ENCODE measurements at regions not wholly inside any gene's neighbourhood (a gene's known extent, or its start where the extent isn't known, plus 50 kb on each side); places are given as distances from the start of the nearest gene placed in this dataset.

DNA sequence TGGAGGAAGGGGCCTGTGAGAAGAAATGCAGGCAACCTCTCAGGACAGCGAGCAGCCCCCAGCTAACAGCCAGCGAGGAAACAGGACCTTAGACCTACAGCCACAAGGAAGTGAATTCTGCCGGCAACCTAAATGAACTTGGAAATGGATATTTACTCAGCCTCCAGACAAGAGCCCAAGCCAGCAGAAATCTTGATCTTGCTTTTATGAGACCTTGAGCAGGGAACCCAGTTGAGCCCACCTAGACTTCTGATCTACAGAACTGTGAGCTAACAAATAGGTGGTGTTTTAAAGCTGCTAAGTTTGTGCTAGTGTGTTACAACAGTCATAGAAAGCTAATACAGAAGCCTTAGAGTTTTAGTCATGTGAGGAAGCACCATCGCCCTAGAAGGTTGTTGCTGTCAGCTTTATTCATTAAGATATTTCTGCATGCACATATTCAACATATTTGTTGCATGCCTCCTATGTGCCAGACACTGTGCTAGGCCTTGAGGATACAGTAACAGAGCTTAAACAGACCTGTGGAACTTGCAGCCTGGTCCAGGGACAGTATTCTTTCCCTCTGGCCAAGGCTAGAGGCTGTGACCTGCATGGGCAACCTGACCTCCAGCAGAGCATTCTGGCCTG lies 50.3 kb downstream of the NALF2 start:
- TF ChIP-seq, protein P1, sequence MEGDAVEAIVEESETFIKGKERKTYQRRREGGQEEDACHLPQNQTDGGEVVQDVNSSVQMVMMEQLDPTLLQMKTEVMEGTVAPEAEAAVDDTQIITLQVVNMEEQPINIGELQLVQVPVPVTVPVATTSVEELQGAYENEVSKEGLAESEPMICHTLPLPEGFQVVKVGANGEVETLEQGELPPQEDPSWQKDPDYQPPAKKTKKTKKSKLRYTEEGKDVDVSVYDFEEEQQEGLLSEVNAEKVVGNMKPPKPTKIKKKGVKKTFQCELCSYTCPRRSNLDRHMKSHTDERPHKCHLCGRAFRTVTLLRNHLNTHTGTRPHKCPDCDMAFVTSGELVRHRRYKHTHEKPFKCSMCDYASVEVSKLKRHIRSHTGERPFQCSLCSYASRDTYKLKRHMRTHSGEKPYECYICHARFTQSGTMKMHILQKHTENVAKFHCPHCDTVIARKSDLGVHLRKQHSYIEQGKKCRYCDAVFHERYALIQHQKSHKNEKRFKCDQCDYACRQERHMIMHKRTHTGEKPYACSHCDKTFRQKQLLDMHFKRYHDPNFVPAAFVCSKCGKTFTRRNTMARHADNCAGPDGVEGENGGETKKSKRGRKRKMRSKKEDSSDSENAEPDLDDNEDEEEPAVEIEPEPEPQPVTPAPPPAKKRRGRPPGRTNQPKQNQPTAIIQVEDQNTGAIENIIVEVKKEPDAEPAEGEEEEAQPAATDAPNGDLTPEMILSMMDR (IDR thresholded peaks at IDR 0.05; ENCODE audit: low read depth, low read length), result no peak
- no peak for DNase-seq (ENCODE audit: low read depth, low spot score)
- no peak overlapping the region for H3K4me3 ChIP-seq (ENCODE audit: low read depth, low read length)
- in situ Hi-C loops (cut with HindIII; ENCODE audit: low sequenced_read_pairs), result no loop called here

DNA sequence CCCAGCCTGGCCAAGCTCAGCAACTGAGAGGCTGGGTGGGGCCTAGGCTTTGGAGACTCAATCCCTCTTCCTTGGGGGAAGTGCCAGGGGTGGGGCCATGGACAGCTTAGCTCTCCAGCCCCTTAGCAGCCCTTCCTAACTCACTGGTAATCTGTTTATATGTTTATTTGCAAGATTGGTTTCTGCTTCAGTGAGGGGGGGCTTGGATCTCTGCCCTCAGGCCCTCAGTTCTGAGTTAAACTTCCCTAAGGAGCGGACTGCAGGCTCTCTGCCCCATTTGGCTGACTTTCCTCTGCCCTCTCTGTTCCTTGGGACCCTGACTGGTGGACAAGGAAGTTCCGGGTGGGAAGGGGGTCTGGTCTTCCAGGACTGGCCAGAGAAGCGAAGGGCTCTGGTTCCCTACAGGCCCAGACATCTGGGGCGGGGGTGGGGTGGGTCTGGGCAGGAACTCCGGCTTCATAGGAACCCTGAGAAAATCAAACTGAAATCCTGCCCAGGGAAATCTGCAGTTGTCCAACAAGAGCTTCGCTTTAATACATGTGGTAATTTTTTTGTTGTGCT lies 51.4 kb downstream of the NALF2 start:
- in situ Hi-C loops (cut with HindIII; ENCODE audit: low sequenced_read_pairs), result no loop called here
- TF ChIP-seq, protein P1 (IDR thresholded peaks at IDR 0.05; ENCODE audit: low read depth, low read length), result no peak
- DNase-seq (ENCODE audit: low read depth, low spot score), result no peak
- no peak overlapping the region for H3K4me3 ChIP-seq (ENCODE audit: low read depth, low read length)

DNA sequence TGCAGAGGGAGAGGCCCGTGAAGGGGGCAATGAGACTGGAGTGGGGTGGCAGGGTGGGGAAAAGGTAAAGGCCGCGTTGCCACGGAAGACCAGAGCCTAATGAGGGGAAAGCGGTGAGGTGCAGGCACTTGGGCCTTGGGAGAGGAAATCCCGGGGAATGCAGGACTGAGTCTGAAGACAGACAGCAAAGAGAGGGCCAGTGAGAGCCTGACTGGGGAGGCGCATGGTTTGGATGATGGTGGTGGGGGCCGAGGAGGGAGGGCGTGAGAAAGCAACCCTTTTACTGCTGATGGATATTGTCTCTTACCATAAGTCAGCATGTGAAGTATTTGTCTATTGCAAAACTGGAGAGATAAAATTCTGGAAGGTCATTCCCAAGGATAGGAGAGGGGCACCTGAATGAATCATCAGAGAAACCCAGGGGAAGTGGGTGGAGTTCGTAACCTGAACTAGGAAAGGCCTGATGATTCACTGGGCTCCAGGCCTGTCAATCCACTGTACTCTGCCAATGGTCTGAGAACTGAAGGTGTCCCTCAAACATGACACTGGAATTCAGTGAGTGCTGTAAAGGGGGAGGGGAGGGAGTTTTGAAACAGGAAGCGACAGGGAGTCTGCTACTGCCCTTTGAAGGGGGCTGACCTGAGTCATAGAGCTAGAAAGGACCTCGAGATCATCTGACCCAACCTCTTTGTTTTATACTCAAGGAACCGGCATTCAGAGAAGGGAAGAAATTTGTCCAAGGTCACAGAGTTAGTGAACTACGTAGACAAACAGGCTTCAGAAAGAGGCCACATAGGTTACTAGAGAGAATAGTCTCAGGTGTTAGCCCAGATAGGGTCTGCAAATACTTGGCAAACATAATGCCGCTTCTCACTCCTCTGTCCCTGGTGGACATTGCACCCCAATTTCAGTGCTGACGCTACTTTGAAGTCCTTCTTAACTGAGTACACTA lies 52.2 kb downstream of the NALF2 start:
- DNase-seq (ENCODE audit: low read depth, low spot score), result peak; percentile 3
- TF ChIP-seq, protein P1 (IDR thresholded peaks at IDR 0.05; ENCODE audit: low read depth, low read length), result no peak

DNA sequence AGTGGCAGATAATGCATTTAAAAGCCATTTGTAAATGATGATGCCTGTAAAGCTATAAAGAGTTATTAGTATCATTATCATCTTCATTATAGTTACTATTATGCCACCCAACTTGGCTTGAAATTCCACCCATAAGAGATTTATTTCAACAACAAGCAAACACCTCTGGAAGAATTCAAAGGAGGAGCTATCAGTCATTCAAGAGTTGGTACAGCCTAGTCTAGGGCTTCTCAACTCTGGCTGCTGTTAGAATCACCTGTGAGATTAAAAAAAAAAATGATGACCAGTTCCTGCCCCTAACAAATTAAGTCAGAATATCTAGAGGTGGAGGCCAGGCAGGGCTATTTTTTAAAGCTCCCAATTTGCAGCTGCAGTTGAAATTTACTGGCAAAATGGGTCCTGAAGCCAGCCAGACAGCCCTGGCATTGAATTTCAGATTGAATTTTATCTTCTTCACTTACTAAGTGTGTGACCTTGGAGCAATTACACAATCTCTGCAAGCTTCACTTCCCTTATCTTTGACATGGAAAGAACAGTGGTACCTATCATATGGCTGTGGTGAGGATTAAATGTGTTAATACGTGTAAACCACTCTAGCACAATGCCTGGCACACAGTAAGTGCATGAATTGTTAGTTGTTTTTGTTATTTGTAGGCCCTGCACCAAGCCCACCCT lies 52.9 kb upstream of the EDA start:
- H3K4me3 ChIP-seq (ENCODE audit: low read depth, low read length), result no peak overlapping the region
- no peak for DNase-seq (ENCODE audit: low read depth, low spot score)
- TF ChIP-seq, protein P1 (IDR thresholded peaks at IDR 0.05; ENCODE audit: low read depth, low read length), result no peak
- in situ Hi-C loops (cut with HindIII; ENCODE audit: low sequenced_read_pairs), result no loop called here

More for the DNA sequence above, 52.2 kb downstream of the NALF2 start:
- in situ Hi-C loops (cut with HindIII; ENCODE audit: low sequenced_read_pairs), result no loop called here
- no peak overlapping the region for H3K4me3 ChIP-seq (ENCODE audit: low read depth, low read length)

DNA sequence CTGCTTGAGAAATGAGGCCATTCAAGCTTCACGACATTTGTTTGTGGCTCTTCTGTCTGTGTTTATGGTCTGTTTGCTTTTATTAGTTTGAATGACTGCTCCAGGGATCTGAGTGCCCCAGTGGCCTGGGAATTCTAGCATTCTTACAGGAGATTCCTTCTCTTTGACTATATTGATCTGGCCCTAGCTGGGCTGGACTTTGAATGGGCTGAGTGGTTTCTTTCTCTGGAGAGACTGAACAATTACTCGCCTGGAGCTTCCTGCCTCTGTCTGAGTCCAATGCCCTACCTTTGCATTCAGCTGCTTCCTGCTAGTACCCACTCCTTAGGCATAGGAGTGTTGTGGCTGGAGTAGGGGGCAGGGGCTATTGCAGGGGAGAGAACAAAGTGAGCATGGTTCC lies 51.2 kb upstream of the EDA start:
- in situ Hi-C loops (cut with HindIII; ENCODE audit: low sequenced_read_pairs), result no loop called here
- TF ChIP-seq, protein P1 (IDR thresholded peaks at IDR 0.05; ENCODE audit: low read depth, low read length), result no peak
- DNase-seq (ENCODE audit: low read depth, low spot score), result no peak
- no peak overlapping the region for H3K4me3 ChIP-seq (ENCODE audit: low read depth, low read length)

DNA sequence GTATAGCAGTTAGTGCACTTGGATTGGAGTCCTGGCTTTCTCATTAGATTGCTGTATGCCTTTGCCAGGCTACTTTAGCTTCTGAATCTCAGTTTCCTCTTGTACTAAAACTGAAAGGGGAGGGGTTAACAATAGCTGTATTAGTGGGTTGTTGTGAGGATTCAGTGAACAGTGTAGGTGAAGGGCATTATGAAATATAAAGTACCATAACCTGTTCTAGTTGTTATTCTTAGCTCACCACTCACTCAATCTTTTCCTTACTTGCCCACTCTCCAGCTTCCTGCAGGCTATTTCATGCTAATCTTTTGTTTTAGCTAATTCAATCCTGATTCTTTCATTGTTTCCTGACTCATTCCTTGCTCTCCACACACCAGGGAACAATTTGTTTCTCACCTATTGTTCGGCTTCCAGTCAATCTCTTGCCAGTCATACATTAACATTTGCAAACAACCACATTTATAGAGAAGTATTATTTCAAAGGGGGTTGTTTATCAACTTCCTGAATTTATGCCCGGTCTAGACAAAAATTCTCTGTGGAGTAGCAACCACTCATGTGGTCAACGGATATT lies 50.6 kb upstream of the EDA start:
- in situ Hi-C loops (cut with HindIII; ENCODE audit: low sequenced_read_pairs), result no loop called here

More for the DNA sequence above, 50.6 kb upstream of the EDA start:
- TF ChIP-seq, protein P1 (IDR thresholded peaks at IDR 0.05; ENCODE audit: low read depth, low read length), result no peak
- H3K4me3 ChIP-seq (ENCODE audit: low read depth, low read length), result no peak overlapping the region
- no peak for DNase-seq (ENCODE audit: low read depth, low spot score)
